CD4-positive, alpha-beta T cell (primary cell): ENCODE measurements at regions not wholly inside any gene's neighbourhood (a gene's known extent, or its start where the extent isn't known, plus 50 kb on each side); places are given as distances from the start of the nearest gene placed in this dataset.
"Not testable (repeated sequence)": the region's sequence is repeated elsewhere in the genome, so short reads cannot be mapped to it uniquely, and the experiment has no call there.

ENCODE experiments used
- ATAC-seq: fragments of 200-7000 bp; cut with Tn5 transposase; one replicate; pipeline ENCODE4 v1.10.0; 2022; ENCODE audit warnings: mild to moderate bottlenecking; ENCODE audit not compliant: poor library complexity
- CTCF ChIA-PET: fragments of 350-600 bp; sonication (Branson Sonifier 250); formaldehyde crosslinking; loops from one replicate; lab custom pipeline; 2021; ENCODE audit warnings: antibody characterized with exemption, inconsistent platforms; lab: Charles Lee
- POLR2A ChIA-PET: fragments of 350-600 bp; sonication (Branson Sonifier 250); formaldehyde crosslinking; loops from one replicate; lab custom pipeline; 2021; ENCODE audit warnings: antibody characterized with exemption, inconsistent platforms; lab: Charles Lee
- DNase-seq, 14 experiments: peaks; one replicate each; pipeline ENCODE4 v3.0.0-alpha.2; 2013 to 2020; ENCODE audit warnings: mixed read lengths in 2 of 14
- H3K27ac ChIP-seq, 2 donors: one replicate each; pipeline versions ENCODE4 v1.5.1 to v1.7.0; 2013; ENCODE audit warnings: low read length in 2 of 2, low read depth in 1 of 2, mild to moderate bottlenecking in 1 of 2
- H3K27me3 ChIP-seq, 2 experiments: 1 replicate in 1 of 2; 2 replicates in 1 of 2; pipeline versions ENCODE4 v1.6.1 to v1.7.0; 2013; ENCODE audit warnings: low read length in 2 of 2, control low read depth in 1 of 2, mild to moderate bottlenecking in 1 of 2, moderate library complexity in 1 of 2; ENCODE audit not compliant: insufficient read depth in 2 of 2, control insufficient read depth in 1 of 2
- H3K36me3 ChIP-seq: one replicate; pipeline ENCODE4 v1.6.1; 2013; ENCODE audit warnings: low read length, control low read depth; ENCODE audit not compliant: insufficient read depth
- H3K4me1 ChIP-seq: one replicate; pipeline ENCODE4 v1.6.1; 2013; ENCODE audit warnings: low read length, control low read depth; ENCODE audit not compliant: insufficient read depth
- H3K4me3 ChIP-seq: one replicate; pipeline ENCODE4 v1.5.1; 2013; ENCODE audit warnings: mild to moderate bottlenecking, low read length, moderate library complexity
- H3K9me3 ChIP-seq, 2 experiments: 1 replicate in 1 of 2; 2 replicates in 1 of 2; pipeline versions ENCODE4 v1.6.1 to v1.7.0; 2013; ENCODE audit warnings: low read length in 2 of 2, mild to moderate bottlenecking in 2 of 2, control low read depth in 1 of 2, moderate library complexity in 1 of 2; ENCODE audit not compliant: control insufficient read depth in 1 of 2, insufficient read depth in 1 of 2
- H3K27ac Mint-ChIP-seq: one replicate; pipeline ENCODE4 v1.8.0; 2020; ENCODE audit warnings: mixed read lengths
- H3K27me3 Mint-ChIP-seq: one replicate; pipeline ENCODE4 v1.8.0; 2021; ENCODE audit warnings: mixed read lengths
- H3K36me3 Mint-ChIP-seq: one replicate; pipeline ENCODE4 v1.8.0; 2021; ENCODE audit warnings: low read depth, mixed read lengths
- H3K4me1 Mint-ChIP-seq: one replicate; pipeline ENCODE4 v1.8.0; 2021; ENCODE audit warnings: low read depth, mixed read lengths
- H3K4me3 Mint-ChIP-seq: one replicate; pipeline ENCODE4 v1.8.0; 2020; ENCODE audit warnings: mild to moderate bottlenecking, mixed read lengths
- H3K9me3 Mint-ChIP-seq: one replicate; pipeline ENCODE4 v1.8.0; 2020; ENCODE audit warnings: mixed read lengths
- intact Hi-C, 2 experiments: fragments of 100-400 bp; cut with DNase I in 1 of 2; cut with micrococcal nuclease in 1 of 2; formaldehyde crosslinking; loops; one replicate each; pipeline versions ENCODE4 v1.15.1 to v1.9.0; 2023 to 2025; cut with DNase I, micrococcal nuclease
- TF ChIP-seq, protein P1 (sequence below): fragments of 200-600 bp; IDR thresholded peaks from one replicate; pipeline ENCODE4 v1.8.0; 2022; ENCODE audit warnings: antibody characterized with exemption, mild to moderate bottlenecking

DNA sequence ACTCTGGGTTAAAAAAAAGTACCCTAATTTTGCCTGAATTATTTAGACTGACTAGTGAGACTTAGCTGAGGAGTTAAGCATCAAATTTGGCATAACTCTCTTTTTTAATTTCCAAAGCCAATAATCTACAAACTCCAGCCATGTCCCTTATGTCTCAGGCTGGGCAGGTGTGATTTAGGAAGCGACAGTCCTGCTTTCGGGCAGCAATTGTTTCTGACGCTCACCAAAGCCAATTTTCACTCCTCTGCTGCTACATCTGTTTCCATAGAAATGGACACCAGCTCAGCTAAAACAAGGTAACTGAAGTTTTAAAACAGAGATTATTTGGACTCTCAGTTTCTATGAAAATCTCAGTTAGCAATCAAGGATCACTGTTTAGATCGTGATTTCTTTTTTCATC, 338.7 kb downstream of the ABCC12 start:
- ChIA-PET POLR2A (no interaction called here), CTCF (no interaction called here)
- Histone ChIP-seq H3K4me1 (no peaks in the 10 kb centered on the region), H3K9me3 (peaks cover 4 to 5% of the 10 kb centered on the region in 2 experiments), H3K27me3 (no peaks in the 10 kb centered on the region), H3K36me3 (no peaks in the 10 kb centered on the region), H3K4me3 (no peak overlapping the region), H3K27ac (no peak overlapping the region)
- Mint-ChIP-seq H3K27me3 (peaks cover 4% of the 10 kb centered on the region), H3K4me1 (no peaks in the 10 kb centered on the region), H3K9me3 (peaks cover 2% of the 10 kb centered on the region), H3K27ac (no peak overlapping the region), H3K4me3 (no peak overlapping the region), H3K36me3 (no peaks in the 10 kb centered on the region)
- ATAC-seq (no peak), DNase-seq (no peak)
- intact Hi-C loops, result no loop called here
- TF ChIP-seq, protein P1, sequence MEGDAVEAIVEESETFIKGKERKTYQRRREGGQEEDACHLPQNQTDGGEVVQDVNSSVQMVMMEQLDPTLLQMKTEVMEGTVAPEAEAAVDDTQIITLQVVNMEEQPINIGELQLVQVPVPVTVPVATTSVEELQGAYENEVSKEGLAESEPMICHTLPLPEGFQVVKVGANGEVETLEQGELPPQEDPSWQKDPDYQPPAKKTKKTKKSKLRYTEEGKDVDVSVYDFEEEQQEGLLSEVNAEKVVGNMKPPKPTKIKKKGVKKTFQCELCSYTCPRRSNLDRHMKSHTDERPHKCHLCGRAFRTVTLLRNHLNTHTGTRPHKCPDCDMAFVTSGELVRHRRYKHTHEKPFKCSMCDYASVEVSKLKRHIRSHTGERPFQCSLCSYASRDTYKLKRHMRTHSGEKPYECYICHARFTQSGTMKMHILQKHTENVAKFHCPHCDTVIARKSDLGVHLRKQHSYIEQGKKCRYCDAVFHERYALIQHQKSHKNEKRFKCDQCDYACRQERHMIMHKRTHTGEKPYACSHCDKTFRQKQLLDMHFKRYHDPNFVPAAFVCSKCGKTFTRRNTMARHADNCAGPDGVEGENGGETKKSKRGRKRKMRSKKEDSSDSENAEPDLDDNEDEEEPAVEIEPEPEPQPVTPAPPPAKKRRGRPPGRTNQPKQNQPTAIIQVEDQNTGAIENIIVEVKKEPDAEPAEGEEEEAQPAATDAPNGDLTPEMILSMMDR, result no peak

DNA sequence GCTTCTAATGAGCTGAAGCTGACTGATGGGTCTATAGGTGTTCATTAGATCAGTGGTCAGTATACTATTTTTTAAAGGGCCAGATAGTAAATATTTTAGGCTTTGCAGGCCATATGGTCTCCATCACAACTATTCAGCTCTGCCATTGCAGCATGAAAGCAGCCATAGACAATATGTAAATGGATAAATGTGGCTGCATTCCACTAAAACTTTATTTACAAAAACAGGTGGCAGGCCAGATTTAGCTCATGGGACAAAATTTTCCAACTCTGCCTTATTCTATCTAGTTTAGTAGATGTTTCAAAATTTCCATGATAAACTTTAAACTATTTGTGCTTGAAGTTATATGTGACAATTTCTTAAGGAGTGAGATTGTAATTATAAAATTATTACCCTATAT, 339.3 kb downstream of the ABCC12 start:
- ChIA-PET CTCF (no interaction called here), POLR2A (no interaction called here)
- Histone ChIP-seq H3K9me3 (peaks cover 4 to 5% of the 10 kb centered on the region in 2 experiments), H3K4me3 (no peak overlapping the region), H3K27me3 (no peaks in the 10 kb centered on the region), H3K36me3 (no peaks in the 10 kb centered on the region), H3K27ac (no peak overlapping the region), H3K4me1 (no peaks in the 10 kb centered on the region)
- no peak for ATAC-seq
- TF ChIP-seq, protein P1, result no peak
- no peaks in the 10 kb centered on the region for H3K4me1 Mint-ChIP-seq
- H3K4me3 Mint-ChIP-seq, result no peak overlapping the region
- intact Hi-C loops, result no loop called here
- H3K9me3 Mint-ChIP-seq, result peaks cover 2% of the 10 kb centered on the region
- H3K36me3 Mint-ChIP-seq, result no peaks in the 10 kb centered on the region
- H3K27ac Mint-ChIP-seq, result no peak overlapping the region
- DNase-seq, result no peak
- peaks cover 4% of the 10 kb centered on the region for H3K27me3 Mint-ChIP-seq

DNA sequence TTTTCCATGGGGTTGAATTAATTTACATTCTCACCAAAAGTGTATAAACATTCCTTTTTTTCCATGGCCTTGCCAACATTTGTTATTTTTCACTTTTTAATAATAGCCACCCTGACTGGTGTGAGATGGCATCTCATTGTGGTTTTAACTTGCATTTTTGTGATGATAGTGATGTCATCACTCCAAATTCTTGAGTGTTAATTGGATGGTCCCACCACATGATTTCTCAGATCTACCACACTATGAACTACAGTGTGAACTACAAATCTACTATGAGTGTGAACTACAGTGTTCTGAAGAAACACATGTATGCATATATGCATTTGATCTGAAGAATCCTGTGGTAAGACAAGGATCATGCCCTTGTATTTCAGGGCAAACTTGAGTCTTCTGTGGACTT, 340.1 kb downstream of the ABCC12 start:
- H3K9me3 ChIP-seq, result peaks cover 4 to 5% of the 10 kb centered on the region in 2 experiments
- no peak for DNase-seq
- TF ChIP-seq, protein P1, result no peak
- H3K36me3 ChIP-seq, result no peaks in the 10 kb centered on the region
- Mint-ChIP-seq H3K36me3 (no peaks in the 10 kb centered on the region), H3K4me1 (no peaks in the 10 kb centered on the region), H3K9me3 (peaks cover 2% of the 10 kb centered on the region), H3K27me3 (peaks cover 4% of the 10 kb centered on the region), H3K4me3 (no peak overlapping the region), H3K27ac (no peak overlapping the region)
- H3K4me1 ChIP-seq, result no peaks in the 10 kb centered on the region
- intact Hi-C loops, result no loop called here
- no peaks in the 10 kb centered on the region for H3K27me3 ChIP-seq
- no peak for ATAC-seq
- H3K27ac ChIP-seq, result no peak overlapping the region
- CTCF ChIA-PET, result no interaction called here
- H3K4me3 ChIP-seq, result no peak overlapping the region
- POLR2A ChIA-PET, result no interaction called here

DNA sequence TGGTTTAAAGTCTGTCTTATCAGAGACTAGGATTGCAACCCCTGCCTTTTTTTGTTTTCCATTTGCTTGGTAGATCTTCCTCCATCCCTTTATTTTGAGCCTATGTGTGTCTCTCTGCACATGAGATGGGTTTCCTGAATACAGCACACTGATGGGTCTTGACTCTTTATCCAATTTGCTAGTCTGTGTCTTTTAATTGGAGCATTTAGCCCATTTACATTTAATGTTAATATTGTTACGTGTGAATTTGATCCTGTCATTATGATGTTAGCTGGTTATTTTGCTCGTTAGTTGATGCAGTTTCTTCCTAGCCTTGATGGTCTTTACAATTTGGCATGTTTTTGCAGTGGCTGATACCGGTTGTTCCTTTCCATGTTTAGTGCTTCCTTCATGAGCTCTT, 344.0 kb downstream of the ABCC12 start:
- DNase-seq, H3K4me1 ChIP-seq, H3K4me3 Mint-ChIP-seq, H3K9me3 ChIP-seq, H3K4me1 Mint-ChIP-seq, CTCF ChIA-PET, H3K36me3 Mint-ChIP-seq, intact Hi-C loops, H3K27ac Mint-ChIP-seq, H3K9me3 Mint-ChIP-seq, H3K4me3 ChIP-seq, H3K27ac ChIP-seq, H3K27me3 ChIP-seq, POLR2A ChIA-PET, ATAC-seq, H3K36me3 ChIP-seq, H3K27me3 Mint-ChIP-seq: not testable (repeated sequence)
